ENCODE measurements at regions not wholly inside any gene's neighbourhood (a gene's known extent, or its start where the extent isn't known, plus 50 kb on each side); places are given as distances from the start of the nearest gene placed in this dataset.

GRCh38 chr12:4107911-4108697 lies 165.5 kb upstream of the CCND2 start:
- no peak for DNase-seq (ENCODE audit: low read depth in 2 of 2)

DNA sequence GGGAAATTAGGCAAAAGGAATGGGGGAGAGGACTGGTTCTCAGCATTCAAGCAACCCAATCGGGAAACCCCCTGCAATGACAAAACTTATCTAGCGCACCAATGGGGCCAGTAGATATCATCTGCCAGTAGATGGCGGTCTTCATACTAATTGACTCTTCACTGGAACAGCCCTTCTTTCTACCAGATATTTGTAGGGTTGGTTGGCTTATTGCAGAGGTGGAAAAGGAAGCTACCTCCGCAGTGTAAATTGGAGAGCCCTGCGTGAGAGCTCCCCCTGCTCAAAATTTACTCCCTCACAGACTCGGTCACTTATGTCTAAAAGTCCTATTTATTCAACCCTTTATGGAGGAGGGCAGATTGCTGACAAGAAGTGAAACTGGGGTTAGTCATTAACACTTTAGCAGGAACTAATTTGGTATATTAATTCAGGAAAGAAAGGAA lies 166.1 kb upstream of the CCND2 start:
- DNase-seq (ENCODE audit: low read depth in 2 of 2) = peak; percentile 38 to 40

DNA sequence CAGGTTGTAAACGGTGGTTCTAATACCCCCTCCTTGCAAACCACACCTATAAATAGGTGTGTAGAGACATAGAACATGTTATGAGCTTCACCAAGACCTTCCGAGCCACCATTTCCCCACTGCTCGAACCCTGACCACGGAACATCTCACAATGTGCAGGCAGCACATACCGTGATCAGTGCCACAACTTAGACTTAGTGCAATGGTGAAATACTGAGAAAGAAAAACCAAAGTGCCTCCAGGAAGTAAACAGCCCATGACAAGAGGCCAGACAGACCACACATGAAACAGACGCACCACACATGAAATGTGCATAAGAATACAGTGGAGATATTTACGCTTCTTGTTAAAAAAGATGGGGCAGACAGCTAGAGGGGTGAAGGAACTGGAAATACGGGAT lies 166.9 kb upstream of the CCND2 start:
- DNase-seq (ENCODE audit: low read depth in 2 of 2) = no peak

GRCh38 chr12:4104722-4105244 lies 168.8 kb upstream of the CCND2 start:
- no peak for DNase-seq (ENCODE audit: low read depth in 2 of 2)

GRCh38 chr12:4099276-4099675 lies 174.3 kb upstream of the CCND2 start:
- DNase-seq (ENCODE audit: low read depth in 2 of 2) = no peak

- no peak for DNase-seq (ENCODE audit: low read depth in 2 of 2)
Observed at GRCh38 chr12:4091016-4091743, 182.4 kb upstream of the CCND2 start.

GRCh38 chr12:4089956-4090355 lies 183.6 kb upstream of the CCND2 start:
- peak in 1 of 2 experiments; percentile 25 for DNase-seq (ENCODE audit: low read depth in 2 of 2)

DNA sequence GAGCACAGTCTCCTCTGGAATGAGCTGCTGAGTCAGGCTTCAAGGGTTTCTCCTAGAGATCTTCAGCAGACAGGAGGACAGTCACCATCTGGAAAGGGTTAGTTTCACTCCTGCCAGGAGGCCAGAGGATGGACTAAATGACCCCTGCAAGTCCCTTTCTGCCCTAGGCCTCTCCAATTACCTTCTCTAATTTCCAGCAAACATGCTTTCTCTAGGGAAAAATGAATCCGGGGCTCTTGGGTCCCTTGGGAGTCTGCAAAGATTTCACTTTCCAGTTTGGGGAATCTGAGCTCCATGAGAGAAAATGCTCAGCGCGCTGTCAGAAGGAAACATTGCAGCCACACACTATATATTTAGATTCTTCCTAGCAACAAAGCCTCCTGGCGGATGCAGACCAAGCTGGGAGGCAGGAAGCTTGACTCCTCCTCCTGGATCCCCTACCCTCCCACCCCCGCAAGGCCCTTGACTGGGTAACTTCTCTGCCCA lies 184.4 kb upstream of the CCND2 start:
- peak; percentile 28 for DNase-seq (ENCODE audit: low read depth in 2 of 2)

DNA sequence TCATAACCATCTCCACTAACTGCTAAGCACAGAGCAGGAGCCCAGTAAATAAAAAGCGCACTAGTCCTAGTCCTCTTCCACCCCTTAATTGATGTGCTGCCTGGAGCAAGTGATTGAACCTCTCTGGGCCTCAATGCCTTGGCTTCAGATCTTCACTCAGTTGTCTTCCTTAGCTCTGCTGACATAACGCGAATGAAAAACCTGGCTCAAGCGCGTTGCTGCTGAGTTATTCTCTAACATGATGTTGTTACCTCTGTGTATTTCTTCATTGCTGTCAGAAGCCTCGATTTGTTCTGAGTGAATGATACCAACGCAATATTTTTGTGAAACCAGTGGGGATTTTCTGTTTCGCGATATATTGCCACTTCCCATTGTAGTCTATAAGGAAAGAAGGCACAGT lies 185.1 kb upstream of the CCND2 start:
- no peak for DNase-seq (ENCODE audit: low read depth in 2 of 2)

- no peak for DNase-seq (ENCODE audit: low read depth in 2 of 2)
Observed at GRCh38 chr12:4086481-4086880, 187.1 kb upstream of the CCND2 start.

- DNase-seq (ENCODE audit: low read depth in 2 of 2) = no peak
Observed at GRCh38 chr12:4084573-4084972, 189.0 kb upstream of the CCND2 start.

GRCh38 chr12:4082809-4083403 lies 190.7 kb upstream of the CCND2 start:
- DNase-seq (ENCODE audit: low read depth in 2 of 2) = no peak

GRCh38 chr12:4080213-4080612 lies 193.3 kb upstream of the CCND2 start:
- DNase-seq (ENCODE audit: low read depth in 2 of 2) = no peak

GRCh38 chr12:4074129-4074528 lies 199.4 kb upstream of the CCND2 start:
- no peak for DNase-seq (ENCODE audit: low read depth in 2 of 2)

DNA sequence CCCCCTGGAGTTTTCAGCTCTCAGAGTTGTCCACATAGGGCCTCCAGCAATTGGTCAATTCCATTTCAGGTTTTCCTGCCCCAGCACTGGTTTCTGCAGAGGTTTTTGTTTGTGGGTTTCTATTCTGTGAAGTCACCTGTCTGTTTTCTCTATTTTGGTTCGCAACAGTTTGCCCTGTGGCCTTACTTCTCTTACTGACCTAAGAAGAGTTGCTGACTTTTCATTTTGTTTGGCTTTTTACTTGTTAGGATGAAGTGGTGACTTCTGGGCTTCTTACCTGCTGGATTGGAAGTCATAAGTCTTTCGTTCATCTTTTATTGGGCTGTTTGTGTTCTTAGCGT lies 196.4 kb upstream of the PARP11 start:
- DNase-seq (ENCODE audit: low read depth in 2 of 2) = no peak

- no peak for DNase-seq (ENCODE audit: low read depth in 2 of 2)
Observed at GRCh38 chr12:4068981-4069669, 195.9 kb upstream of the PARP11 start.

- no peak for DNase-seq (ENCODE audit: low read depth in 2 of 2)
Observed at GRCh38 chr12:4064008-4064407, 190.8 kb upstream of the PARP11 start.

DNA sequence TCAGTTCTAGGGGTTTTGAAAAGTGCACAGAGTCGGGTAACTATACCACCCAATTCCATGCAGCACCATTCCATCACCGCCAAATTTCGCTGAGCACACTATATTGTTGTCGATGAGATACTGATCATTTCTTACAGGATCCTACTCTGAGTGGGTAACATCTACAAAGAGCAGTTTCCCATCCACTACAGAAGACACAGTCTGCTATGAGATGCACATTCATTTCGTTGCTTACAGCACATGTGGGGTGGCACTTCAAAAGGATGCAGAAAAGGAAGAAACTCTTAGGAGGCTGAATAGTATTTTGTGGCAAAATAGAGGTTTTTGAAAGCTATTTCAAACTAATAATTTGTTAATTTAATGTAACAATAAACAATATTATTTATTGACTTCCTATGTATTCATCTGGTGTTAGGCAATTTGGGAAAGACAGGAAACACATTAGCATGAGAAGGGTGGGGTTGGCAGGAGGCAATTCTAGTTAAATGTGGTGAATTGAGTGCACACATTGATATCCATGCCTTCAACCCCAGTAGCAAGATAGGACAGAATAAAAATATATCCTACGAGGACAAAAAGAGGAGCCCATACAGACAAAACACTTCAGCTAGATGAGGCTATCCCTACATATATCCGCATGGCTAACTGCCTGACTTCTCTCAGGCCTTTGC lies 186.8 kb upstream of the PARP11 start:
- no peak for DNase-seq (ENCODE audit: low read depth in 2 of 2)

DNA sequence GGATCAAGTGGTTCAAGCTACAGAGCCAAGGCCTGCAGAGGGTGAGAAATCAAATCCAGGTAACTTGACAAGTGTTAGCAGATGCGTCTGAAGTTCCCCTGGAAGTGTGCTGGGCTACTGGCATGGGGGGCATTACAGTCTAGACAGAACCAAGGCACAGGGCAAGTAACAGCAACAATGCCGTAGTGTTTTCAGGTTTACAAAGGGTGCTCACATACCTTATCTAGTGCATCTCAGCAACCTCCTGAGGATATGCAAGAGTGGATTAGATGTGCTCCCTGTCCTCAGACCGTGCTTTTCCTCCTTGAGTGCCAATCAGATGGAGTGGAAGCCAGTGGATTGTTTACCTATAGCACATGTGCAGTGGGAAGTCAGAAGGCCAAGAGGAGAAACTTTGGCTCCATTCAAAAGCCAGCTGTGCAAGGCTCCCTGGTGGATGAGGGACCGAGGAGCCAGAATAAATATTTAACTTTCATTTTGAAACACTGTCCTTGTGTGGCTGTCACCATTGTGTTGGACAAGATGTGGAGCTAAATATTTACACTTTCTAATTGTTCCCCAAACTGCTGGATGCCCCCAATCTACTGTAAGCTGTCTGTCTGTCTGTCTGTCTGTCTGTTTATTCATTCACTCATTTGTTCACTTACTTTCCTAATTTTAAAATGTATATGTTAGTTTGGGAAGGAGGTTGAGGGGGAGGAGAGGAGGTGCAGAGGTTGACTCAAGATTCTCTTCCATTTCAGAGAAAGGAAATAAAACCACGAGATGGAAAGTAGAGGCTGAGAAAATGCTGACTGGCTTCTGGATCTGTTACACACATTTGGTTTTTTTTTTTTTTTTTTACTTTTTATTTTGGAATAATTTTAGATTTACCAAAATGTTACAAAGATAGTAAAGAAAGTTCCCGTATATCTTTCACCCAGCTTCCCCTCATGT lies 184.0 kb upstream of the PARP11 start:
- no peak for DNase-seq (ENCODE audit: low read depth in 2 of 2)

DNA sequence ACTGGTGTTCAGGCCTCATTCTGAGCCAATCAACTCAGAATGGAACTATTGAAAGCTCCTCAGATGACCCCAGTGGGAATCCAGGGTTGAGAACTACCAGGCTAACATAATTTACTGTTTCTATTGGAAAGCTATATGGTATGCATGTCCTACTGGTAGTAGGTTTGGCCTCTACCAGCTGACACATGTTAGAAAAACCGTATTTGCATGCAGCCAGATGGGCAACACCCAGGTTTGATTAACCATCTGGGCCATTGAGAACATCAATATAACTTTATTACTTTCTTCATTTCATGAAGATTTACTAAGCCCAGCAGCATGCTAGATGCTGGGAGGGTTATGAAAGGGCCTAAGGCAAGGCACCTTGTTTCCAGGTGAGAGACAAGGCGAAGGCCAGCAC lies 181.4 kb upstream of the PARP11 start:
- no peak for DNase-seq (ENCODE audit: low read depth in 2 of 2)
